ENCODE measurements at regions not wholly inside any gene's neighbourhood (a gene's known extent, or its start where the extent isn't known, plus 50 kb on each side); places are given as distances from the start of the nearest gene placed in this dataset.

- no peak for TF ChIP-seq POLR2AphosphoS5 (IDR thresholded peaks at IDR 0.05; ENCODE audit: control insufficient read depth, insufficient read depth, low read depth, low read length)
- no peak for TF ChIP-seq TARDBP (IDR thresholded peaks at IDR 0.05)
These were observed 104.2 kb downstream of the PFKFB3 start for GRCh38 chr10:6306917-6307316.
